ENCODE measurements at regions not wholly inside any gene's neighbourhood (a gene's known extent, or its start where the extent isn't known, plus 50 kb on each side); places are given as distances from the start of the nearest gene placed in this dataset.

DNA sequence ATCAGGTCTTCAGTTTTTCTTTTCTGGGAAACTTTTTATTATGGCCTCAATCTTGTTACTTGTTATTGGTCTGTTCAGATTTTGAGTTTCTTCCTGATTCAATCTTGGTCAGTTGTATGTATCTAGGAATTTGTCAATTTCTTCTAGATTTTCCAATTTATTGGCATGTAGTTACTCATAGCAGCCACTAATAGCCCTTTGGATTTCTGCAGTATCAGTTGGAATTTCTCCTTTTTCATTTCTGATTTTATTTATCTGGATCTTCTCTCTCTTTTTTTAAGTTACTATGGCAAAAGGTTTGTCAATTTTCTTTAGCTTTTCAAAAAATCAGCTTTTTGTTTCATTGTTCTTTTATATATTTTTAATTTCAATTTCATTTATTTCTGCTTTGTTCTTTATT, 419.6 kb upstream of the KIRREL3 start:
- DNase-seq (no peak), ATAC-seq (ENCODE audit: low read depth) (no peak)
- no peak overlapping the region for H2AK9ac ChIP-seq (replicated peaks; ENCODE audit: low read depth, low read length, poor library complexity)
- no peaks in the 10 kb centered on the region for H3K36me3 ChIP-seq (ENCODE audit: control insufficient read depth, insufficient read depth, low read length)
- no peak overlapping the region for H3K4me3 ChIP-seq (ENCODE audit: insufficient read depth, low read depth, low read length)
- H3K9me1 ChIP-seq (ENCODE audit: insufficient read depth, low read length) = no peaks in the 10 kb centered on the region
- no peak for TF ChIP-seq SMC3 (IDR thresholded peaks at IDR 0.05; ENCODE audit: low read depth, low read length)
- TF ChIP-seq BHLHE40 (IDR thresholded peaks at IDR 0.05; ENCODE audit: low read depth, low read length) = no peak
- no peak for TF ChIP-seq POLR2A (IDR thresholded peaks at IDR 0.05; ENCODE audit: low read depth, low read length)
- no peak for TF ChIP-seq CHD1 (IDR thresholded peaks at IDR 0.05; ENCODE audit: low read depth, low read length)
- TF ChIP-seq ELK1 (IDR thresholded peaks at IDR 0.05; ENCODE audit: borderline replicate concordance, low read depth, low read length) = no peak
- no peak for TF ChIP-seq MXI1 (IDR thresholded peaks at IDR 0.05; ENCODE audit: borderline replicate concordance, low read depth, low read length)
- no peak overlapping the region for H3K4me2 ChIP-seq (ENCODE audit: low read depth, low read length)
- no peak overlapping the region for H4K5ac ChIP-seq (ENCODE audit: low read depth, low read length)
- no peak overlapping the region for H2BK5ac ChIP-seq (ENCODE audit: low read depth, low read length, poor library complexity, severe bottlenecking)
- no peak overlapping the region for H3K56ac ChIP-seq (ENCODE audit: extremely low read depth, insufficient read depth, low read length)
- in situ Hi-C loops (cut with MboI; ENCODE audit: low sequenced_read_pairs) = no loop called here
- H2BK20ac ChIP-seq (ENCODE audit: low read depth, low read length) = no peak overlapping the region
- no TSS peak for BruUV-seq (replicated peaks)
- H2BK120ac ChIP-seq (ENCODE audit: low read depth, low read length) = no peak overlapping the region
- H3K27me3 ChIP-seq (ENCODE audit: control insufficient read depth, insufficient read depth, low read length) = no peaks in the 10 kb centered on the region
- H3K14ac ChIP-seq (replicated peaks; ENCODE audit: low read depth, low read length) = no peak overlapping the region
- H3K23ac ChIP-seq (ENCODE audit: low read depth, low read length) = no peak overlapping the region
- H4K20me1 ChIP-seq (ENCODE audit: insufficient read depth, low read length) = no peaks in the 10 kb centered on the region
- H3K9me3 ChIP-seq (ENCODE audit: control insufficient read depth, insufficient read depth, low read length) = peaks cover 2% of the 10 kb centered on the region; the same call in 1 of the 2 replicates
- dilution Hi-C loops (cut with HindIII; ENCODE audit: low sequenced_read_pairs, unreplicated experiment) = no loop called here
- no peak overlapping the region for H3K4ac ChIP-seq (ENCODE audit: low read depth, low read length)
- H4K8ac ChIP-seq (ENCODE audit: low read depth in 2 of 2, low read length in 2 of 2) = no peak overlapping the region
- no peak overlapping the region for H2AFZ ChIP-seq (replicated peaks; ENCODE audit: low read length, poor library complexity)
- H3K27ac ChIP-seq (ENCODE audit: insufficient read depth, low read length) = no peak overlapping the region
- CTCF ChIA-PET = interaction anchor here (0.6 kb wide), 1 partner anchor 225 kb away, joined by 3 read pairs; no protein-coding TSS in a partner anchor
- H4K91ac ChIP-seq (ENCODE audit: insufficient read depth, low read depth, low read length) = no peak overlapping the region
- intact Hi-C loops (cut with micrococcal nuclease) = no loop called here
- no peaks in the 10 kb centered on the region for H3K79me1 ChIP-seq (ENCODE audit: low read depth in 1 of 2, low read length in 2 of 2)
- H2BK15ac ChIP-seq (ENCODE audit: low read depth, low read length) = no peak overlapping the region
- H2AK5ac ChIP-seq (ENCODE audit: low read depth, low read length) = no peak overlapping the region
- no peak overlapping the region for H3K9ac ChIP-seq (ENCODE audit: low read depth, low read length)
- POLR2A ChIA-PET (ENCODE audit: unreplicated experiment) = no interaction called here
- H3K4me1 ChIP-seq (ENCODE audit: control insufficient read depth, insufficient read depth, low read length) = no peaks in the 10 kb centered on the region
- no peak overlapping the region for H3K18ac ChIP-seq (ENCODE audit: low read depth, low read length)
